ENCODE measurements at regions not wholly inside any gene's neighbourhood (a gene's known extent, or its start where the extent isn't known, plus 50 kb on each side); places are given as distances from the start of the nearest gene placed in this dataset.
A peak's percentile ranks its signal among the peaks of the same experiment; 100 is the strongest.

DNA sequence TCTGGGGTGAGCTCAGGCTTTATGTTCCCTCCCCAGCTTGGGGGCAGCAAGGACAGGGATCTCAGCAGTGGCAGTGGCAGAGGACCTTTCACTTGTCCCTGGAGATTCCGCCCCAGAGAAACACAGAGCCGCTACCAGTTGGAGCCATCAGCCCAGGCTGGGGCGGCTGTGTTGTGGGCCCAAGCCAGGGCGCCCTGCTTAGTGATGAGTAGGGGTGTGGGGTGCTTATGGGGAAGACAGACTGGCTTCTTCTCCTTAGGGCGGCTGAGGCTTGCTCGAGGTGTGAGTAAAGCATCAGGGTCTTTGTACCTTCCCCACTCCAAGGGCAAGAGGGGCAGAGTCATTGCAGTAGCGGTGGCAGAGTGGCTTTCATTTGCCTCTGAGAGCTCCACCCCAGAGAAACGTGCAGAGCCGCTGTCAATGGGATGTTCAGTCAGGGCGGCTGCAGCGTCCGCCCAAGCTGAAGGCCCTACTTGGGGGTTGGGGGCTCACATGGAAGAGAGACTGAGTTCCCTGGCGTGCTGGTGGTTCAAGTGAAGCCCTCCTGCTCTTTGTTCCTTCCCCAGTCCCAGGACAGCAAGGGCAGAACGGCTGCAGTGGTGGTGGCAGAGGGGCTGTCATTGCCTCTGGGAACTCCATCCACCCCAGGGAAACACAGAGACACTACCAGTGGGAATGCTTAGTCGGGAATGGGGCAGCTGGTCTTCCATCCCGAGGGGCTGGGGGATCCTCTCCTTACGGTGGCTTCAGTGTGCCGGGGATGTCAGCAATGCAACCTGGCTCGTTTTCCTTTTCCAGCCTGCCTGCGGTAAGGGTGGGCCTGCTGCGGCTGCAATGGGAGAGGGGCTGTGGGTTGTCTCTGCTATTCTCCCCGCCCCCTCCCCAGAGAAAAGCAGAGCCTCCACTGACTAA lies 2142.5 kb upstream of the TENM3 start:
- no peak for DNase-seq (ENCODE audit: low read depth)

DNA sequence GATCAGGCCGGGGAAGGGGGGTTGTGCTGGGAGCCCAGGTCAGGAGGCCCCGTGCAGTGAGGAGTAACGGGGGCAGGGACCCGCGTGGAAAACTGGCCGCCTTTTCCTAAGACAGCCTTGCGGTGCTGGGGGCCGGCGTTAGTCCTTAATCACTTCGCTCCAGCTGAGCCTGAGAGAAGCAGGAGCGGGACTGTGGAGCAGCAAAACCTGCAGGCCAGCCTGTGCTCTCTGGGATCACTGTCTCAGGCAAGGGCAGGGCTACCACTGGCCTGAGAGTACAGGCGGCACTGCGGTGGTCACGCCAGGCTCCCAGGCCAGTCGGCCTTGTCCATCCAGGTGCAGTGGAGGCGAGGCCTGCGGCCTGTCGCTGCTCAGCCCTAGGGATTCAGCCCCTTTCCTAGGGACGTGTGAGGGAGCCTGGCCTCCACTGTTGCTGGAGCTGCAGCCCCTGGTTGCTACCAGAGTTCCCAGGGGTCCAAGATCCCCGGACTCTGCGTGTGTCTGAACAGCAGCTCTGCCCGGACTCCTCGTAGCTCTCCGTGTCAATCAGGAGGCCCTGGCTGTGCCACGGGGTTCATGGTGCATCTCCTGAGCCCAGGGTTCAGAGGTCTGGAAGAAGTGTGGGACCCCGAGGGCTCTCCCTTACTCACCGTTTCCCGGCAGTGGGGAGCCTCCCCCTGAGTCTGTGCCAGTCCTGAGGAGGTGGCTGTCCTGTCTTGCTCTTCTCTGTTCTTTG lies 2141.7 kb upstream of the TENM3 start:
- no peak for DNase-seq (ENCODE audit: low read depth)

DNA sequence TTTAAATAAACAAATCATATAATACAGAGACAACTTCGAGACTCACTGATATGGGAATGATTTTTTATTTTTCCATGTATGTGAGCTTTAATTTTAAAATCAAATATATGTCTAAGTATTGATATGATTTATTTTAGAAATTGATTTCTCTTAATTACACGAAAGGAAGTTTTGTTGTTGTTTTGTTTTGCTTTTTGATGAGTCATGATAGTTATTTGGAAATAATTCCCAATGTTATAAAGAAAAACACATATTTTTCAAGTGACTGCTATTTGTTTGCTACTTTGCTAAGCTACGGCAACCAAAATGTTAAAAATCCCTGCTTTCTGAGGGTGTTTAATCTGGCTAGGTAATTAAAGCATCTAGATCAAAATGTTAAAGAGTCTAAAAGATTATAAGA lies 2139.4 kb upstream of the TENM3 start:
- no peak for DNase-seq (ENCODE audit: low read depth)

DNA sequence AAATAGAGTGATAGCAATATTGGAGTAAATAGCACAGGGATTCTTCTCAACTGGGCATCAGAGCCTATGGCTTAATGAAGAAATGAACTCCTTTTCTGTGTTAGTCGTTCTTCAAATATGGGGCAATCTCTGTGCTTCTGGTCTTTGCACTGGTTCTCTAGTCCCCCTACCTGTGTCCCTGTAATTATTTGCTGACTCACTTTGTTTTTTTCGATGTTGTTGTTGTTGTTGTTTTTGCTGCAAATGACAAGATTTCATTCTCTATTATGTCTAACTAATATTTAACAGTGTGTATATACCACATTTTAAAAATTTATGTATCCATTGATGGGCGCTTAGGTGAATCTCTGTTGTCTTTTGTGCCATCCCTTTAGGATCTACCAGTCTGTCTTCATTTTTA lies 2137.8 kb upstream of the TENM3 start:
- DNase-seq (ENCODE audit: low read depth) = no peak

DNA sequence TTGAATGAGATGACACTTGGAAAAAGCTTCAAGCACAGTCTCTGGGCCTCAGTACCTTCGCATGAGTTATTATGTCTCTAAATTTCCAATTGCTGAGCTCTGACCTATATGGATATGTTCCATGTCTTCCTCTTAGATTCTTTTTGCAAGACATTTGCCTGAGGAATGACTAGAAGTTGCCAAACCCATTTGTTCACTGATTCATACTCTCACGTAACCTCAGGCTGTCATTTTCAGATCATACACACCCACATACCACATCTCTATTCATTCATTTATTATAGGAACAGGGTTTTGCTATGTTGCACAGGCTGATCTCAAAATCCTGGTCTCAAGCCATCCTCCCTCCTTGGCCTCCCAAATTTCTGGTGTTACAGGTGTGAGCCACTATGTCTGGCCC lies 2137.1 kb upstream of the TENM3 start:
- DNase-seq (ENCODE audit: low read depth) = no peak

DNA sequence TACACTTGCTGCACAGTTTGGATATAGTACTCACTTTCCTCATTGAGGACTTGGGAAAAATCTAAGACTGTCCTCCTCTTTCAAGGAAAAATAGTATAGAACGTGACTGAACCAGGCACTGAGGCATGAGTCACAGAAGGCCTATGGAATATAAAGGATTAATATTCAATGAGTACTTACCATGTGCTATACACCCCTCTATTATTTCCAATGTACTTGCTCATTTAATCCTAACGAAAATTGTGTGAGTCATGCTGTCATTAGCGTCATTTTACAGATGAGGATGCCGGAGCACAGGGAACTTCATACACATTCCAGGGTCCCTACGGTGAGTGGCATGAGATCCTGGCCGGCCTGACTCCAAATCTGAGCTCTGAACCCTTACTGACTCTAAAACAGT lies 2136.2 kb upstream of the TENM3 start:
- peak; percentile 13 for DNase-seq (ENCODE audit: low read depth)

DNA sequence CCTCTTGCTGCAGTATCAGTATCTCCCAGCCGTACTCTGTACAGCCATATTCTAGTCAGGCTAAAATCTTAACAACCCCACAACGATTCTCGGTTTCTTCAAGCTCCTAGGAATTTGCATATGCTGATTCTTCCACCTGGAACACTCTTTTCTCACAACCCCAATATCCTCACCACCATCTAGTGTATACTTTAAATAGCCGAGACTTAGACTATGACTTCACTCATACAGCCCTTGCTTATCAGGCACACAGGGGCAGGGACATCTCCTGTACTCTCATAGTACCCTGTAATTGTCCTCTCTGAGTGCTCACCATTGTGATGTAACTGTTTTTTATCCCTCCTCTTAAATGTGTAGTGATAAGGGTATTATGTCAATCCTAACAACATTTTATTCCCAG lies 2126.4 kb upstream of the TENM3 start:
- DNase-seq (ENCODE audit: low read depth) = no peak

DNA sequence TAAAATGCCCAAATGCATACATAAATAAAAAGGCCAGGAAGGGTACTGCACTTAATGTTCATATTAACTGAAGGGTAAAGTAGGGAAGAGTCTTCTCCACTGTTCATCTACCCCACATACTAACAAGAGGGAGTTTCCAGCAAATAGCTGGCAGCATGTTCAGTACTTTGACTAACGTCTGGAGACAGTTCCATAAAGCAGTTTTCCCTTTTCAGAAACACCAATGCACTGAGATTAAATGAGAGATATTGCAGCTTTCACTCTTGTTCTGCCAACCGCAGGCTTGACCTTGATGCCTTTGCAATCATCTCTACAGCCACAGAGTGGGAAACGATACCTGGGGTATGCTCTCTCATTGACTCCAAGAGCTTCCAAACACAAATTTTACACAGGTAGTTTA lies 2123.1 kb upstream of the TENM3 start:
- no peak for DNase-seq (ENCODE audit: low read depth)

DNA sequence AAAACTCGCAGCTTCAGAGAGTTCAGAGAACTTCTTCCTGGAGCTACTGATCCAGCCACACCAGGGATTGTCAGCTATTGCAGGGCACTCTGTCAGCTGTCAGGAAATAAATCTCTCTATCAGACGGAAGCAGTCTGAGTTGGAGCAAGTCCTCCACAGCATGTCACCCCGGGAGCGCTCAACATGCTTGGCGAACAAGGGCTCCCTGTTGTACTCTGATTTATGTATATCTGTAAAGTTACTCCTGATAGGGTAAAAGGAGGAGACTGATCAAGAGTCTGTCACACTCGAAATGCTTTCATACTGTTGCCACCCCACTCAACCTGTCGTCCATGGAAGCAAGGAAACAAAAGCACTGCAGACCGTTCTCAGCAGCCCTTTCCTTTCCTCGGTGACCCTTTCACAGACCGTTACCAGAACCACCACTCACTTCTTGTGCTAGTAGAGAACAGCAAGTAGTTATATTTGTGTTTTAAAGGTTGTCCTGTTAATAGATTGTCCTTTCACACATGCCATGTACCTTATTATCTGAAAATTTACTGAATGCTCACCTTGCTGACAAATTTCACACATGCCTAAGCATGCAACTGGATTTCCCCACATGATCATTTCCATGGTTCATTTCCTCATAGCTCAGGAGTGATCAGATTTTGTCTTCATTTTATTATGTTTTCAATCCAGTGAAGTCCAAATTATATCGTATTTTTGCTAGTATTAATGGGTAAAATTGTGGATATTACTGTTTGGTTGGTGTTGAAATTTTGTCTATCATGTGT lies 2108.9 kb upstream of the TENM3 start:
- DNase-seq (ENCODE audit: low read depth) = no peak

DNA sequence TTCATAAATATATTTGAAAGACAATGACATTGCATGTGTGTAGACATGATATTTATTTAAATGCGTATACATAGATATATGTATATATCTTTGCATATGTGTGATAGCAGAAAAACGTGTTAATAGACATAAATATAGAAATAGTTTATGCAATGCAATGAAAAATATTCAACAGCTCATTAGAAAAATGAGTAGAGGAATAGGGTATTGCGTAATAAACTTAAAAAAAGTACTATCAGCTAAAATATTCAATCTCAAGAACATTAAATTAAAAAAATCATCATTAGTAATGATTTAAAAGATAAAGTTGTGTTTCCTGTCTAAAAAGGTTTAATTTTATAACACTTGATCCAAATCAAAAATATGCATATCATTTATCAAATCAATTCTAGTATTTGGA lies 2101.5 kb upstream of the TENM3 start:
- DNase-seq (ENCODE audit: low read depth) = no peak

DNA sequence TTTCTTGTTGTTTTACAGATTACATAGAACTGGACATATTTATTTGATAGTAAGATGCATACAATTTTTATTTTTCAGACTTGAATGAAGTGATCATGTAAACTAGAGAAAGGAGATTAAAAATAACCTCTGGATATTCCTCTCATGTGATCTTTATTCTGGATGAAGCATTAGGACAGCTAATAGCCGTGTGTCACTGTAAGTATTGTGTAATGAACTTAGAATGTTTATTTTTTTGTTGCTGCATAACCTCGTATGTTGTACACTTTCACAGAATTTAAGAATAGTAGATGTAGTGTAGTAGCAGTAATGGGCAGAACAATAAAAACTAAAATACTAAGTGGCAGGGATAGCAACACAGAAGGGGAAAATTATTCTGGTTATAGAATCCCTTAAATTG lies 2094.5 kb upstream of the TENM3 start:
- DNase-seq (ENCODE audit: low read depth) = no peak

DNA sequence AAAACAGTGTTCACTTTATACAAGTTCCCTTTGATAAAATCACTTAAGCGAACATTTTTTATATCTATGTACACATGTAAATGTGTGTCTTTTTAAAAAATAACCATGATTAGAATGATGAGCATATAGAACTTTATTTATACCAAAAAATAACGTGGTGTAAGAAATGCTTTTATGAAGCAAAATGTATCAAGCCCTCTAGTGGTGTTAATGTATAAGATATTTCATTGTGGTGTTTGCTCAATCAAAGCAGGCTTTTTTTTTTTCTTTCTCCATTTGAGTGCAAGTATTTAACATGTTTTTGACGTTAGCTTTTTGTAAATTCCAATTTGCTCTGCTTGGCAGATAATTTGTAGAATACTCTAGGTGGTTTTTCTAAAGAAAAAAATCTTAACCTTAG lies 2092.4 kb upstream of the TENM3 start:
- no peak for DNase-seq (ENCODE audit: low read depth)

DNA sequence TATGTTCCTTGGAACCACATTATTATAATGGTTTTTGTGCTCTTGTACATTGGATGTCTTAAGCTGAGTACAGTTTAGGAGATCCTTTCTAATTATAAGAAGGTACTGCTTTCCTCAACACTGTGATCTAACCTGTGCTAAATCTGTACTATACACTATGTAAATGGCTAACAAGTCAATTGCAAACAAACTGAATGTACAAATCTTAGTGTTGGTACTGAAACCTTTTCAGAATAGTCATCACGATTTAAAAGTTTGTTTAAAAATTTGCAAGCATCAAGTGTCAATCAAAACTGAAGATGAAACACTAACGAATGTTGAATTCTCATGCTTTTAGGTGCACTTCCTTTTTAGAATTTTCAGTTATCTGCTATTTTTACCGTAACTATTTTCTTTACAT lies 2090.4 kb upstream of the TENM3 start:
- no peak for DNase-seq (ENCODE audit: low read depth)

DNA sequence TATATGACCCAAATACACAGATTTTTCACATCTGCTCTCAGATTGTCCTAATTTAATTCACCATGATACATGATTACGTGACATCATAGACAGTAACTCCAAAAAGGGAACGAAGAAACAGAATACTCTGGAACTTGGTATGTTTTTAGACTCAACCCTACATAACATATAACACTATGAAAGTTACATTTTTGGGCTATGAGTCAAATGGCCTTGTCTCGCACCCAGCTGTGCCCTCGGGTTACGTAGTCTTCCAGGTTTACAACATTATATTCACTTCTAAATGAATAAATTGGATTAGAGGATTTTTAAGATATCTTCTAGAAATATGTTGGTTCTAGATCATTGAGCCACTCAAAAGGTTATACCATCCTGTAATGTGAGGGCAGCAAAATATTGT lies 2089.6 kb upstream of the TENM3 start:
- DNase-seq (ENCODE audit: low read depth) = peak; percentile 1

DNA sequence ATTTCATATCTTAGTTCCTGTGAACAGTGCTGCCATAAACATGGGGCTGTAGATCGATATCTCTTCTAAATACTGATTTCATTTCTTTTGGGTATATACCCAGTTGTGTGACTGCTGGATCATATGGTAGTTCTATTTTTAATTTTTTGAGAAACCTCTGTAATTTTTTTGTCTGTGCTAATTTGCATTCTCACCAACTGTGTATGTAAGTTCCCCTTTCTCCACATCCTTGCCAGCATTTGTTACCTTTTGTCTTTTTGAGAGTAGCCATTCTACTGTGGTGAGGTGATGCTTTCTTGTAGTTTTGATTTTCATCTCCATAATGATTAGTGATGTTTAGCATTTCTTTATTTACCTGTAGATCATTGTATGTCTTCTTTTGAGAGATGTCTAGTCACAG lies 2086.5 kb upstream of the TENM3 start:
- DNase-seq (ENCODE audit: low read depth) = no peak

DNA sequence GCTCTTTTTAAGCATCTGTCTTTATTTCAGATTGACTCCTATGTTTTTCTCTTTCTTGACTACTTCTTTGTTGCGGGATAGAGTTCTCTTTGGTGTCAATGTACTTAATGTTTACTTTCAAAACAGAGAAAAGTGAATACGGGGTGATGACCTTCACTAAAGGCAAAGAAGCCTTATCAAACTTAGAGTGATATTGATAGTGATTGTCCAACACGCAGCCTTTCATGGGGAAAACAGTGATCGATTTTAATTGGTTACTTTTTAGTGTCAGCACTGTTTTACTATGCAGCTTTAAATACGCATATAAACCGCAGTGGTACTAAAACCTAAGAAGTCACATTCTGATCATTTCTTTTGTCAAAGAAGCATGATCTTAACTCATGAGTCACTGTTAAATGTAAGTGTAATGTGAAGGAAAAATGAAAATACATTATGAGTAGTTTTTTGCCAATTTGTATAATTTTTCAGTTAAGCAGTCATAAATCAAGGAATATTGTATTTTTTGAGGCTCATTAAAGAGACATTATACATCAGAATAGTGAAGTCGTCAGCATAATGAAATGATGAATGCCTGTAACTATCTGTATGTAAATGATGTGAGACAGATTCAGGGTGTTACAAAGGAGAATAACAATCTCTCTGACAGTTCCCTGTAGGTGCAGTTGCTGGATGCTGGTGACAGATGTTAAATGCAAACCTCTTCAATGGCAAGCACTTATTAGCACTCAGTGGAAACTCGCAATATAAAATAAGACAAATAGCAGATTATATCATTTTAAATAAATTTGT lies 2082.8 kb upstream of the TENM3 start:
- DNase-seq (ENCODE audit: low read depth) = no peak

DNA sequence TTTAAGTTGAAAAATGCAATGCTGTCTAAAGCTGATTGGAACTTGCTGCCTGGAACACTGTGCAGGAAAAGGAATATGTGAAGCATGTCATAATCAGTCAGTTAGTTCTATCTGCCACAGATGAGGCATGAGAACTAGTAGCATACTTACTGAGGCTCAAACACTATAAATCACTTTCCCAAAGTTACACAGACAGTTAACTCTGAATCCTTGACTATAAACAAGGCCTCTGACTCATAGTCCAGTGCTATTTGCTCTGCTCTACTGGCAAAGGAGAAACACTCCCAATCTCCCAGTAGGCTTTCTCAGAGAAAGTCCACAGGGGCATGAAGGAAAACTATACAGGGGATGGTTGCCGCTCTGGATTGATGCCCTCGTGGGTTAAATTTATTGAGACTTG lies 2078.4 kb upstream of the TENM3 start:
- peak; percentile 68 for DNase-seq (ENCODE audit: low read depth)

DNA sequence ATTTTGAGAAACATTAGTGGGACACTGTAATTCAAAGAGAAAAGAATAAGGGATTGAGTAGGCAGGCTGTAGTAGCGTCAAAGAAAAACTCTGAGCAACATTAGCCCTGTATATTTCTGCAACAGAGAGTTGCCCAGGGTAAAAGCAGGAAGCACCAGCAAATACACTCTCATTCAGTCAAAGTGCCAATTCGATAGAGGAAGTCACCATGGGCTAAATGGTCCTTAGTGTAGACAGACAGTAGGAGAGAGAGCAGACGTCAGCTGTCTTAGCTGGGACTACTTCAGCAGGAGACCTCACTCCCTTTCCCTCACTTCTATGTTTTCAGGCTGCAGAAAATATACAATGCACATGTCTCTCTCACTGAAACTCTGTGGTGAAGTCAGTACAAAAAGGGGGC lies 2073.8 kb upstream of the TENM3 start:
- DNase-seq (ENCODE audit: low read depth) = no peak

DNA sequence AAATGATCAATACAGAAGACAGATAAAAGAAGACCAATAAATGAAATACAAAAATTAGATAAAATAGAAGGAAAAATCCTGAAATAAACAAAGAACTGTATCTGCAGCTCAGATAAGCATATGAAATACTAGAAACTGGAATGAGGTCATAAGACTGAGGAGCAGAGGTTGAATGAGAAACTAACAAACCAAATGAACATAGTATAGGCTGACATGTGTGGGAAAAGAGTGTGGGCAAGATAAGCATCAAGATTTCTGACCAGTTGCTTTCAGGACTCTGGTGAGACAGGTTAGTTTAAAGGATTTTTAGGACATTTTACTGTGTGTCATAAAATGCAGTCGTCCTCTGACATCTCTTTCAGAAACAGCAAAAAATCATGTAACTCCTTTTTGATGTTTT lies 2073.2 kb upstream of the TENM3 start:
- no peak for DNase-seq (ENCODE audit: low read depth)

DNA sequence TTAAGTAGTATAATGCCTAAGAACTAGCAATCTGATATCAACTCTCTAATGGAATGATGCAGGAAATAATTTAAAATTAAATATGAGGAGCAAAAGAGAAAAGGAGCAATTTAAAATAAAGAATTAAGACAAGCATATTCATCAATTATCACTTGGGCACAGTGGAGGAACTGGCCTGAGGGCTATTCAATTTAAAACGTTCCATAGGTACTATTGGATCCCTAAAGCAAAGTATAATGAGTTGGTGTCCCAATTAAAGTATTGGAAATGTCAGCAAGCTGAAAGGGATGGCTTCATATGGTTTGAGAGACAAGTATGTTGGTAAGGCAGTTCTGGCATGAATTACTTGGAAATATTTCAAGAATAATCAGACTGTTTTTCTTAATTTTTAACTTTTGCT lies 2064.1 kb upstream of the TENM3 start:
- no peak for DNase-seq (ENCODE audit: low read depth)

DNA sequence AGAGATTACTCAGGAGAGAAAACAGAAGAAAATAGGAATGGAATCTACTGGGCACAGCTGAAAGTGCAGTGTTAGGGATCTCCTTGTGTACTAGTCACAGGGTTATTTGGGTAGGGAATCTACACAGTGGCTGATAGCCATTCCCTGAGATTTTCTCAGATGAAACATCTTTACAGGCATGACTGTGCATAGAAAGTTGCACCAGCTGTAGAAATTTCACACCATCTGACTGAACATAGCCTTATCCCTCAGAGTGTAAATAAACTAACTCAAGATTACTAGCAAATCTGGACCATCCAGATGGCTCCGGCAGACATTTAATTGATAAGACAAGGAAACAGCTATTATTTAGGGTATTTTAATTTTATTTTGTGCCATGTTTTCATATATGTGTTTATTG lies 2053.5 kb upstream of the TENM3 start:
- DNase-seq (ENCODE audit: low read depth) = no peak

Measured in HT1080 (cell line).